Neural progenitor cell (in vitro differentiated cells): ENCODE measurements at regions not wholly inside any gene's neighbourhood (a gene's known extent, or its start where the extent isn't known, plus 50 kb on each side); places are given as distances from the start of the nearest gene placed in this dataset.

Experiments
- EZH2 ChIP-seq: fragments of 200-600 bp; sonication (generic); IDR thresholded peaks from 2 replicates; pipeline ENCODE4 v1.6.1; 2017; ENCODE audit warnings: antibody characterized with exemption, mild to moderate bottlenecking, moderate library complexity
- EZH2phosphoT487 ChIP-seq: fragments of 200-600 bp; sonication (generic); IDR thresholded peaks from 2 replicates; pipeline ENCODE4 v1.6.1; 2017; ENCODE audit warnings: antibody characterized with exemption
- TF ChIP-seq, protein P1 (sequence below): fragments of 200-600 bp; sonication (generic); IDR thresholded peaks from 2 replicates; pipeline ENCODE4 v1.5.1; 2017; ENCODE audit warnings: antibody characterized with exemption, mild to moderate bottlenecking

DNA sequence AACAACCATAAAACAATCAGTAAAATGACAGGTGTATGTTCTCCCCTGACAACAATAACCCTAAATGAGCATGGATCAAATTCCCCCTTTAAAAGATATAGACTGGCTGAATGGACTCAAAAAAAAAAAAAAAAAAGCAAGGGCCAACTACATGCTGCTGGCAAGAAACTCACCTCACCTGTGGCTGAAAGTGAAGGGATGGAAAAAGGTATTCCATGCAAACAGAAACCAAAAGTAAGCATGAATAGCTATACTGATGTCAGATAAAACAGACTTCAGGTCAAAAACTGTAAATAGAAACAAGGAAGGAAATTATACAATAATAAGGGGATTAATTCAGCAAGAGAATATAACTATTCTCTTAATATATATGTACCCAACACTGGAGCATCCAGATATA is 54.2 kb upstream of the SSBP2 start:
- TF ChIP-seq, protein P1, sequence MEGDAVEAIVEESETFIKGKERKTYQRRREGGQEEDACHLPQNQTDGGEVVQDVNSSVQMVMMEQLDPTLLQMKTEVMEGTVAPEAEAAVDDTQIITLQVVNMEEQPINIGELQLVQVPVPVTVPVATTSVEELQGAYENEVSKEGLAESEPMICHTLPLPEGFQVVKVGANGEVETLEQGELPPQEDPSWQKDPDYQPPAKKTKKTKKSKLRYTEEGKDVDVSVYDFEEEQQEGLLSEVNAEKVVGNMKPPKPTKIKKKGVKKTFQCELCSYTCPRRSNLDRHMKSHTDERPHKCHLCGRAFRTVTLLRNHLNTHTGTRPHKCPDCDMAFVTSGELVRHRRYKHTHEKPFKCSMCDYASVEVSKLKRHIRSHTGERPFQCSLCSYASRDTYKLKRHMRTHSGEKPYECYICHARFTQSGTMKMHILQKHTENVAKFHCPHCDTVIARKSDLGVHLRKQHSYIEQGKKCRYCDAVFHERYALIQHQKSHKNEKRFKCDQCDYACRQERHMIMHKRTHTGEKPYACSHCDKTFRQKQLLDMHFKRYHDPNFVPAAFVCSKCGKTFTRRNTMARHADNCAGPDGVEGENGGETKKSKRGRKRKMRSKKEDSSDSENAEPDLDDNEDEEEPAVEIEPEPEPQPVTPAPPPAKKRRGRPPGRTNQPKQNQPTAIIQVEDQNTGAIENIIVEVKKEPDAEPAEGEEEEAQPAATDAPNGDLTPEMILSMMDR, result no peak
- TF ChIP-seq EZH2phosphoT487 (no peak), EZH2 (no peak)
